ENCODE measurements at regions not wholly inside any gene's neighbourhood (a gene's known extent, or its start where the extent isn't known, plus 50 kb on each side); places are given as distances from the start of the nearest gene placed in this dataset.

GRCh38 chrX:10048076-10048475 is 80.9 kb downstream of the CLDN34 start:
- no peak for DNase-seq

- DNase-seq = no peak
Observed at GRCh38 chrX:10048707-10049106, 81.5 kb downstream of the CLDN34 start.

- DNase-seq = no peak
Observed at GRCh38 chrX:10049236-10049635, 82.1 kb downstream of the CLDN34 start.

GRCh38 chrX:10050481-10050880 is 83.3 kb downstream of the CLDN34 start:
- no peak for DNase-seq

- DNase-seq = no peak
Observed at GRCh38 chrX:10051866-10052480, 84.8 kb downstream of the CLDN34 start.

- DNase-seq = no peak
Observed at GRCh38 chrX:10052906-10053625, 85.9 kb downstream of the CLDN34 start.

- no peak for DNase-seq
Observed at GRCh38 chrX:10054396-10054795, 87.2 kb downstream of the CLDN34 start.

- DNase-seq = no peak
Observed at GRCh38 chrX:10055430-10055829, 88.3 kb downstream of the CLDN34 start.

GRCh38 chrX:10062352-10062751 is 94.4 kb upstream of the CLCN4 start:
- no peak for DNase-seq

- no peak for DNase-seq
Observed at GRCh38 chrX:10062980-10063379, 93.8 kb upstream of the CLCN4 start.

GRCh38 chrX:10064736-10065135 is 92.0 kb upstream of the CLCN4 start:
- no peak for DNase-seq

GRCh38 chrX:10070714-10071436 is 85.9 kb upstream of the CLCN4 start:
- DNase-seq = no peak

- DNase-seq = no peak
Observed at GRCh38 chrX:10071451-10072144, 85.2 kb upstream of the CLCN4 start.

- no peak for DNase-seq
Observed at GRCh38 chrX:10072786-10073568, 83.8 kb upstream of the CLCN4 start.

- no peak for DNase-seq
Observed at GRCh38 chrX:10073671-10074070, 83.1 kb upstream of the CLCN4 start.

- DNase-seq = no peak
Observed at GRCh38 chrX:10074241-10074941, 82.4 kb upstream of the CLCN4 start.

GRCh38 chrX:10076765-10077164 is 80.0 kb upstream of the CLCN4 start:
- DNase-seq = no peak

GRCh38 chrX:10077425-10078188 is 79.2 kb upstream of the CLCN4 start:
- no peak for DNase-seq

- DNase-seq = no peak
Observed at GRCh38 chrX:10078266-10078665, 78.5 kb upstream of the CLCN4 start.

- DNase-seq = no peak
Observed at GRCh38 chrX:10079231-10079630, 77.5 kb upstream of the CLCN4 start.

- DNase-seq = no peak
Observed at GRCh38 chrX:10083809-10084208, 73.0 kb upstream of the CLCN4 start.

All from SW 1271 (cell line).